Neural progenitor cell (in vitro differentiated cells): ENCODE measurements at regions not wholly inside any gene's neighbourhood (a gene's known extent, or its start where the extent isn't known, plus 50 kb on each side); places are given as distances from the start of the nearest gene placed in this dataset.

ENCODE experiments used
- EZH2 ChIP-seq: fragments of 200-600 bp; sonication (generic); IDR thresholded peaks from 2 replicates; pipeline ENCODE4 v1.6.1; 2017; ENCODE audit warnings: antibody characterized with exemption, mild to moderate bottlenecking, moderate library complexity
- EZH2phosphoT487 ChIP-seq: fragments of 200-600 bp; sonication (generic); IDR thresholded peaks from 2 replicates; pipeline ENCODE4 v1.6.1; 2017; ENCODE audit warnings: antibody characterized with exemption
- TF ChIP-seq, protein P1 (sequence below): fragments of 200-600 bp; sonication (generic); IDR thresholded peaks from 2 replicates; pipeline ENCODE4 v1.5.1; 2017; ENCODE audit warnings: antibody characterized with exemption, mild to moderate bottlenecking

DNA sequence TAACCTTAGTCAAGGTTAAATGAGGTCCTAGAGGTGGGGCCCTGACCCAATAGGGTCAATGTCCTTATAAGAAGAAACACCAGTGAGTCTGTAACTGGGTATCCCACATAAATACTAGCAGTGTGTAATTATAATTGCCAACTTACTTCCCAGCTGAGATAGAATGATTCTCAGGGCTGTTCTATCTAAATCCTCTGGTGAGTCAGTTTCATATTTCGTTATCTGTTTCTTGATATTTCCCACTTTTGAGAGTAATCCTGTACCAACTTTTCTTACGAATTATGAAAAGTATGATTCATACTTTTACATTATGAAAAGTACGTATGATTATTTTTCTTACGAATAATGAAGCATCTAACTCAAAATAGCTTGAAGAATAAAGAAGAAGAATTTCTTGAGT lies 546.8 kb upstream of the NETO1 start:
- TF ChIP-seq, protein P1, sequence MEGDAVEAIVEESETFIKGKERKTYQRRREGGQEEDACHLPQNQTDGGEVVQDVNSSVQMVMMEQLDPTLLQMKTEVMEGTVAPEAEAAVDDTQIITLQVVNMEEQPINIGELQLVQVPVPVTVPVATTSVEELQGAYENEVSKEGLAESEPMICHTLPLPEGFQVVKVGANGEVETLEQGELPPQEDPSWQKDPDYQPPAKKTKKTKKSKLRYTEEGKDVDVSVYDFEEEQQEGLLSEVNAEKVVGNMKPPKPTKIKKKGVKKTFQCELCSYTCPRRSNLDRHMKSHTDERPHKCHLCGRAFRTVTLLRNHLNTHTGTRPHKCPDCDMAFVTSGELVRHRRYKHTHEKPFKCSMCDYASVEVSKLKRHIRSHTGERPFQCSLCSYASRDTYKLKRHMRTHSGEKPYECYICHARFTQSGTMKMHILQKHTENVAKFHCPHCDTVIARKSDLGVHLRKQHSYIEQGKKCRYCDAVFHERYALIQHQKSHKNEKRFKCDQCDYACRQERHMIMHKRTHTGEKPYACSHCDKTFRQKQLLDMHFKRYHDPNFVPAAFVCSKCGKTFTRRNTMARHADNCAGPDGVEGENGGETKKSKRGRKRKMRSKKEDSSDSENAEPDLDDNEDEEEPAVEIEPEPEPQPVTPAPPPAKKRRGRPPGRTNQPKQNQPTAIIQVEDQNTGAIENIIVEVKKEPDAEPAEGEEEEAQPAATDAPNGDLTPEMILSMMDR, result no peak
- TF ChIP-seq EZH2 (no peak), EZH2phosphoT487 (no peak)
